Stimulated activated CD8-positive, alpha-beta memory T cell treated with anti-CD3 and anti-CD28 coated beads, Interleukin-12 subunit alpha, Interleukin-12 subunit beta, amount 100 ng/mL, for 24 hours (primary cell): ENCODE measurements at regions not wholly inside any gene's neighbourhood (a gene's known extent, or its start where the extent isn't known, plus 50 kb on each side); places are given as distances from the start of the nearest gene placed in this dataset.
"Not testable (repeated sequence)": the region's sequence is repeated elsewhere in the genome, so short reads cannot be mapped to it uniquely, and the experiment has no call there.

Experiments
- DNase-seq: peaks from one replicate; pipeline ENCODE4 v3.0.0-alpha.2; 2020; ENCODE audit errors: extremely low read depth

- DNase-seq, result not testable (repeated sequence)
Observed at GRCh38 chr4:17436047-17436749, 75.7 kb downstream of the QDPR start.

- DNase-seq, result no peak
Observed at GRCh38 chr4:17433827-17434226, 78.1 kb downstream of the QDPR start.

- DNase-seq, result no peak
Observed at GRCh38 chr4:17427991-17428390, 83.9 kb downstream of the QDPR start.

GRCh38 chr4:17426222-17426621 is 85.7 kb downstream of the QDPR start:
- no peak for DNase-seq

GRCh38 chr4:17418010-17418409 is 93.9 kb downstream of the QDPR start:
- no peak for DNase-seq

- no peak for DNase-seq
Observed at GRCh38 chr4:17414392-17414791, 97.5 kb downstream of the QDPR start.

DNA sequence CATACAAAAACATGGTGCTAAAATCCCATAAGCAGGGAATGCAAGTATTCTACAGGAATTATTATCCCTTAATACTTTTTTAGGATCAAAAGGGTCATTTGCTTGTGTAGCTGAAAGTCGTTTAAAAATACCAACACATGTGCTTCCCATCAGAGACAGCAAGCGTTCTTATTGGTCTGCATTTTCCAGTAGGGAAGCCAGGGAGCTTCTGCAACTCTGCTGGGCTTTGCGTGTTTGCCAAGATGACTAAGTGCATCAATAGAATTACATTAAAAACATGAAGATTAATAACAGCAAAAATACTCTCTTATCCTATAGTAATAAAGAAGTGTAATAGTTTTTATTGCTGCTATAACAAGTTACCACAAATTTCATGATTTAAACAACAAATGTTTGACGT is 111.2 kb downstream of the QDPR start:
- DNase-seq, result no peak

DNA sequence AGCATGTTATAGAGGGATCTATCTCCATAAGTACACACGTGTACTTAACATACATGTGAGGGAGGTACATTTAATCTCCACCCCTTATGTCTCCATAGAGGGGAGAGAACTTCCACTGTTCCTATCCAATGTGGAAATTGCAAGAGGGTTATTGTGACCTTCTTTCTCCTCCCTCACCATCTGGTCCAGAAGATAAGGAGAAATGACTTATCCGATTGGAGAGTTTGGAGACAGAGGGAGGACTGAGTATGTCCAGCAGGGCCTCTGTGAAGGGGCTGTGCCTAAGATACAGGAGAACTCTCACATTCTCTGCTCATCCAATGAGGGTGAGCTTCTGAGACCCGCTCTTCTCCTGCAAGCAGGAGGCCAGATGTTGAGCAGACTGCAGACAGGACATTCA is 113.1 kb downstream of the QDPR start:
- DNase-seq, result no peak

DNA sequence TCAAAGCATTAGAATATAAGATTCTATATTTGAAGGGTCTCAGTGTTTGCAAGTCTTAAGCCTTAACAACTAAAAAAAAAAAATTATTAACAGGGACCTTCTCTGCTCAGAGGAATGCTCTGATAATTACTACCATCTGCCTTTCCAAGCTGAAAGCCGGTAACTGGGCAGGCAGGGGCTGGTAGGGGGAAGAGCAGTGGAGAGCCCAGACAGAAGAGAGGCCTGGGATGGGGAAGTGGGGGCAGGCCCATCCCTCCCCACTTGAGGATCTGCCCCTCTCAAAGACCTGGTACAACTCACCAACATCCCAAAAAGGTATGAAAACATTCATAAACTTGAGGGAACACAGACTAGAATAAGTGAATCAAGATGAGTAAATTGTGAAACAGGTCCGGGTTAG is 113.9 kb downstream of the QDPR start:
- DNase-seq, result no peak

DNA sequence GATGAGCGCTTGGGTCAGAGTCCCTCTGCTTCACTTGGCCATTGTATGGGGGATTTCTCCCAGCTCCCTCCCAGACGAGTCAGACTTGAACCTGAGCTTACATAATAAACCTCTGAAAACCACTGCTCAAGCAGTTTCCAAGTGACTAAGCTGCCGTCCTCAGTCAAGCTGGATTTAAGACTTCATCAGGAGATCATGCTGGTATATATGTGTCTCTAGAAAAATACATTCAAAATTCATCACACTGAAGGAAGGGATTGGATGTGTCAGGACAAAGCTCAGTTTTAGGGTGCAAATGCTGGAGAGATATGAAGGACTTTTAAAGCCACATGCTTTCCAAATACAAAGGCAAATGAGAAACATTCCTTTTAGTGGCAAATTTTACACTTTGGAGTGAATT is 114.3 kb downstream of the QDPR start:
- DNase-seq, result no peak

- no peak for DNase-seq
Observed at GRCh38 chr4:17385403-17385802, 126.5 kb downstream of the QDPR start.

DNA sequence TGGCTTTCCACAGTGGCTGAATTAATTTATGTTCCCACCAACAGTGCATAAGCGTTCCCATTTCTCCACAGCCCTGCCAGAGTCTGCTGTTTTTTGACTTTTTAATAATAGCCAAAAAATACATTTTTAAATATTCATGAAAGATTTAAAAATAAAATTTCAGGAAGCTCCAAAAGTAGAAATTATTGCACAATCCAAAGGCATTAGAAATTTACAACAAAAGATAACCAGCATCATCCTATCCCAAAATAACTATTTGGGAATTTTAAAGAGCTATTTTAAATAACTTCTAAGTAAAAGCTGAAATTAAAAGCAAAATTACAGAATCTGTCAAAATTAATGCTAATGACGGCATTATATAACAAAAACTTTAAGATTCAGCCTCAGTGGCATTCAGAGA is 131.5 kb downstream of the QDPR start:
- no peak for DNase-seq

- no peak for DNase-seq
Observed at GRCh38 chr4:17376205-17376604, 135.7 kb downstream of the QDPR start.

- no peak for DNase-seq
Observed at GRCh38 chr4:17373666-17374065, 138.2 kb downstream of the QDPR start.

GRCh38 chr4:17370818-17371217 is 141.1 kb downstream of the QDPR start:
- DNase-seq, result no peak

GRCh38 chr4:17368408-17368807 is 143.5 kb downstream of the QDPR start:
- no peak for DNase-seq

DNA sequence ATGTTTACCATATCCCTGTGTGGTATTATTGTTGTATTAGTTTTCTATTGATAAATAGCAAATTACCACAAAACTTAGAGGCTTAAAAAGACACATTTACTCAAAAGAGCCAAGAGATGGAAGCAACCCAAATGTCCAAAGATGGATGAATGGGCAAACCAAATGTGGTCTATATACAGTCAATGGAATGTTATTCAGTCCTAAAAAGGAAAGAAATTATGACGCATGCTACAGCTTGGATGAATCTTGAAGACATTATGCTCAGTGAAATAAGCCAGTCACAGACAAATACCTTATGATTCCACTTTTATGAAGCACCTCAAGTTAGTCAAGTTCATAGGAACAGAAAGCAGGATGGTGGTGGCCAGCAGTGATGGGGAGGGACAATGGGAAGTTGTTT is 144.7 kb downstream of the QDPR start:
- no peak for DNase-seq

DNA sequence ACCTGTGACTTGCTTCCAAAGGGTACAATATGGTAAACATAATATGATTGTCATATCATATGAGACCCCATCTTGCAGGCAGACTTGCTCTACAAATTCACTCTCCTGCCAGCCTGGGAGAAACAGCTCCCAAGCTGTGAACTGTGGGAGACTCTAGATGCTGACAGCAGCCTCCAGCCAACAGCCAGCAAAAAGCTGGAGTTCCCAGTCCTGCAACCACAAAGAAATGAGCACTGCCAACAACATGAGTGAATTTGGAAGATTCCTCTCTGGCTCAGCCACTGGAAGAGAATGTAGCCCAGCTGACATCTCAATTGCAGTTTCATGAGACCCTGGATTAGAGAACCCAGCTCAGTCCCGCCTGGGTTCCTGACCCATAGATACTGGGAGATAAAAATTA is 145.4 kb downstream of the QDPR start:
- DNase-seq, result no peak

GRCh38 chr4:17362430-17362829 is 149.5 kb downstream of the QDPR start:
- DNase-seq, result no peak

DNA sequence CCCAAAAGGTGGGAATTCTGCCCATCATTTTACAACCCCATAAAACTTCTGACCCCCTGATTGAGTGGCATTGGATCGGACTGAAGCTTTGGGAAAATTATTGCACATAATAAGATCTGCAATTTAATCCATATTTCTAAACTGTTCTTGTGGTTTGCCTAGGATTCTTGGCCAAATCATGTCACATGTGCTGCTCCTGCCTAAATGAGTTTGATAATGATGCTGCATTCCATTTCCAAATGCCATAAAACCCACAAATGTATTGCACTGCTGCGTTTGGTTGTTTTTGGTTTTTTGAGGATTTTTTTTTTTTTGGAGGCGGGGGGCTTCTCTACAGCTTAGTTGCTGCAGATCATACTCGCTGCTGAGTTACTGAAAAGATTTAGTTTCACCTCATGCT is 153.6 kb downstream of the QDPR start:
- no peak for DNase-seq

DNA sequence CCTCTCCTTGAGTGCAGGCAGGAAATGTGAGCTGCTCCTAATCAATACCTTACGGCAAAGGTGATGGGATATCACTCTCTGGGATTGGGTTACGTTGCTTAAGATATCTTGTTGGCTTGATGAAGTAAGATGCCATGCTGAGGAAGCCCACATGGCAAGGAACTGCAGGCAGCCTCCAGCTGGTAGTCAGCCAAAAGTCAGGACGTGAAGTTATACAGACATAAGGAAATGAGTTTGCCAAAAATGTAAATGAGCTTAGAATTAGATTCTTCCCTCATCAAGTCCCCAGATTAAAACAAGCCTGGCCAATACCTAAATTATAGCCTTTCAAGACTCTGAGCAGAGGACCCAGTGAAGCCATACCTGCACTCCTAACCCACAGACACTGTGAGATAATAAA is 155.0 kb downstream of the QDPR start:
- no peak for DNase-seq

DNA sequence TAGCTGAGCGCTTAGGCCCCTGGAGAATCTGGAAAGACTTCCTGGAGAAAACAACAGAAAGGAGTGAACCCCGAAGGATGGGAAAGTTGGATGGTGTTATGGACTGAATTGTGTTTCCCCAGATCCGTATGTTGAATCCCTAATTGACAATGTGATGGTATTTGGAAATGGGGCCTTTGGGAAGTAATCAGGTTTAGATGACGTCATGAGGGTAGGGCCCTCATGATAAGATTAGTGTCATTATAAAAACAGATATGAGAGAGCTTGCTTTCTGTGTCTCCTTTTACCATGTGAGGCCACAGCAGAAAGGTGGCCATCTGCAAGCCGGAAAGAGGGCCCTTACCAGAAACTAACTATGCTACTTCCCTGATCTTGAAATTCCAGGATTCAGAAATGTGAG is 159.5 kb downstream of the QDPR start:
- no peak for DNase-seq

DNA sequence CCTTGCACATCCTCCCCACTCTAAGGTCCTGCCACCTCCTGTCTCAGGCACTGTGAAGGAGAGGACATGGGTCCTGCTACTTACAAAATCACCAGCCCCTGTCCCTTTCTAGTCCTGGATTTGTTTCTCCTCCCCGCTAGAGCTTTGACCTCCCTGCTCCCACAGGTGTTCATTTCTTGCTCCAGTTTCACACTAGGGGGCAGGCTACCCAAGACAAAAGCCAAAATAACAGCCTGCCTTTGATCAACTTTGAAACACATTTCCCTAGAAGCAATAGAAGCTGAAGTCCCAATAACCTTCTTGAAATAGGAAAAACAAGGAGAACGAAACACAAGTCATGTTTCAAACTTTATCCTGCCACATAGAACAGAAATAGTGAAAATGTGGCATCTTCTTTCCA is 164.4 kb downstream of the QDPR start:
- DNase-seq, result no peak

- DNase-seq, result no peak
Observed at GRCh38 chr4:17339376-17339775, 172.5 kb downstream of the QDPR start.
